Uterus (tissue), 2 donors: ENCODE measurements at regions not wholly inside any gene's neighbourhood (a gene's known extent, or its start where the extent isn't known, plus 50 kb on each side); places are given as distances from the start of the nearest gene placed in this dataset.

Experiments used
- CTCF ChIP-seq, 4 experiments: fragments of 200-600 bp in 2 of 4; fragments of 450-650 bp in 2 of 4; sonication (generic) in 2 of 4; IDR thresholded peaks; one replicate each; pipeline ENCODE4 v1.5.1; 2016 to 2019; ENCODE audit warnings: antibody characterized with exemption in 4 of 4, mild to moderate bottlenecking in 2 of 4, moderate library complexity in 1 of 4
- POLR2A ChIP-seq, 2 donors: fragments of 450-650 bp; IDR thresholded peaks; one replicate each; pipeline ENCODE4 v1.6.1; 2016; ENCODE audit warnings: antibody characterized with exemption in 2 of 2, mild to moderate bottlenecking in 1 of 2, moderate library complexity in 1 of 2

GRCh38 chr10:31679936-31680335, 248.7 kb downstream of the ARHGAP12 start:
- TF ChIP-seq CTCF (IDR thresholded peaks at IDR 0.05): no peak
- TF ChIP-seq POLR2A (IDR thresholded peaks at IDR 0.05): no peak
